Right atrium auricular region (tissue), 2 donors: ENCODE measurements at regions not wholly inside any gene's neighbourhood (a gene's known extent, or its start where the extent isn't known, plus 50 kb on each side); places are given as distances from the start of the nearest gene placed in this dataset.
"Not testable (repeated sequence)": the region's sequence is repeated elsewhere in the genome, so short reads cannot be mapped to it uniquely, and the experiment has no call there.

Experiments used
- DNase-seq: peaks from one replicate; pipeline ENCODE4 v3.0.0-alpha.2; 2019; ENCODE audit warnings: low spot score
- H3K27ac ChIP-seq, 2 donors: fragments of 200-600 bp; sonication (generic); 1 replicate in 1 of 2; 2 replicates in 1 of 2; pipeline ENCODE4 v1.5.1; 2016 to 2019
- H3K27me3 ChIP-seq, 2 donors: fragments of 200-600 bp; sonication (generic); one replicate each; pipeline versions ENCODE4 v1.5.1 to v1.6.0; 2017 to 2019
- H3K36me3 ChIP-seq: fragments of 200-600 bp; sonication (generic); one replicate; pipeline ENCODE4 v1.5.1; 2016
- H3K4me1 ChIP-seq, 2 donors: fragments of 200-600 bp; sonication (generic); one replicate each; pipeline versions ENCODE4 v1.5.1 to v1.6.0; 2017 to 2019
- H3K4me3 ChIP-seq, 2 donors: fragments of 200-600 bp; sonication (generic); 1 replicate in 1 of 2; 2 replicates in 1 of 2; pipeline ENCODE4 v1.5.1; 2017 to 2019; ENCODE audit warnings: mild to moderate bottlenecking in 1 of 2, moderate library complexity in 1 of 2
- H3K9me3 ChIP-seq, 2 donors: fragments of 200-600 bp; sonication (generic); one replicate each; pipeline ENCODE4 v1.5.1; 2019
- CTCF ChIP-seq, 2 donors: fragments of 200-600 bp; sonication (generic); IDR thresholded peaks; one replicate each; pipeline ENCODE4 v1.5.1; 2019; ENCODE audit warnings: antibody characterized with exemption in 2 of 2

- Histone ChIP-seq H3K36me3 (no peaks in the 10 kb centered on the region), H3K9me3 (no peaks in the 10 kb centered on the region), H3K27ac (no peak overlapping the region), H3K4me3 (no peak overlapping the region), H3K27me3 (no peaks in the 10 kb centered on the region), H3K4me1 (no peaks in the 10 kb centered on the region)
- no peak for DNase-seq
- no peak for TF ChIP-seq CTCF (IDR thresholded peaks at IDR 0.05)
Measured at GRCh38 chr3:153551536-153552285, 389.7 kb downstream of the RAP2B start.

GRCh38 chr3:153552887-153553604 is 391.0 kb downstream of the RAP2B start:
- Histone ChIP-seq H3K36me3 (no peaks in the 10 kb centered on the region), H3K27ac (peak overlapping the region; percentile 46 to 53), H3K9me3 (peaks cover 0 to 4% of the 10 kb centered on the region in 2 donors), H3K4me3 (no peak overlapping the region), H3K4me1 (no peaks in the 10 kb centered on the region), H3K27me3 (no peaks in the 10 kb centered on the region)
- no peak for TF ChIP-seq CTCF (IDR thresholded peaks at IDR 0.05)
- no peak for DNase-seq

- Histone ChIP-seq H3K27ac (peak overlapping the region; percentile 46 to 53), H3K9me3 (peaks cover 0 to 5% of the 10 kb centered on the region in 2 donors), H3K4me3 (no peak overlapping the region), H3K4me1 (no peaks in the 10 kb centered on the region), H3K36me3 (no peaks in the 10 kb centered on the region), H3K27me3 (no peaks in the 10 kb centered on the region)
- TF ChIP-seq CTCF (IDR thresholded peaks at IDR 0.05): no peak
- no peak for DNase-seq
Measured at GRCh38 chr3:153553605-153553945, 391.5 kb downstream of the RAP2B start.

- no peaks in the 10 kb centered on the region for H3K27me3 ChIP-seq
- no peaks in the 10 kb centered on the region for H3K4me1 ChIP-seq
- no peak overlapping the region for H3K27ac ChIP-seq
- no peak overlapping the region for H3K4me3 ChIP-seq
- no peak for DNase-seq
- H3K36me3 ChIP-seq: no peaks in the 10 kb centered on the region
- TF ChIP-seq CTCF (IDR thresholded peaks at IDR 0.05): no peak
- peaks cover 0 to 16% of the 10 kb centered on the region in 2 donors for H3K9me3 ChIP-seq
Measured at GRCh38 chr3:153555919-153556318, 393.9 kb downstream of the RAP2B start.

GRCh38 chr3:153559366-153559765 is 397.3 kb downstream of the RAP2B start:
- H3K4me3 ChIP-seq, H3K36me3 ChIP-seq, H3K4me1 ChIP-seq, H3K27ac ChIP-seq, DNase-seq, H3K27me3 ChIP-seq: not testable (repeated sequence)
- H3K9me3 ChIP-seq: peaks cover 0 to 32% of the 10 kb centered on the region in 2 donors

GRCh38 chr3:153567011-153567410 is 405.0 kb downstream of the RAP2B start:
- Histone ChIP-seq H3K4me3 (no peak overlapping the region), H3K9me3 (peaks cover 0 to 30% of the 10 kb centered on the region in 2 donors), H3K36me3 (no peaks in the 10 kb centered on the region), H3K27me3 (no peaks in the 10 kb centered on the region), H3K27ac (no peak overlapping the region), H3K4me1 (no peaks in the 10 kb centered on the region)
- no peak for TF ChIP-seq CTCF (IDR thresholded peaks at IDR 0.05)
- no peak for DNase-seq
